ENCODE measurements at regions not wholly inside any gene's neighbourhood (a gene's known extent, or its start where the extent isn't known, plus 50 kb on each side); places are given as distances from the start of the nearest gene placed in this dataset.

- 45% methylated on average over 20 of the region's 25 CpGs for WGBS (ENCODE audit: insufficient coverage, insufficient replicate concordance, low lambda C conversion rate, missing lambda C conversion rate)
- no peak overlapping the region for H2AFZ ChIP-seq (ENCODE audit: control insufficient read depth, low read depth, low read length)
- H3K9ac ChIP-seq (ENCODE audit: control insufficient read depth, insufficient read depth, low read length), result no peak overlapping the region
- FAIRE-seq (no peak), DNase-seq (ENCODE audit: low read depth, low spot score) (no peak), ATAC-seq (no peak)
- intact Hi-C loops (cut with micrococcal nuclease; ENCODE audit: unreplicated experiment), result no loop called here
- CTCF ChIA-PET, result no interaction called here
- no peaks in the 10 kb centered on the region for H3K36me3 ChIP-seq (ENCODE audit: control insufficient read depth in 2 of 2, insufficient read depth in 2 of 2, low read length in 1 of 2)
- H3K4me3 ChIP-seq, result no peak overlapping the region
- H3K4me2 ChIP-seq (ENCODE audit: control insufficient read depth, insufficient read depth), result no peak overlapping the region
- no peaks in the 10 kb centered on the region for H4K20me1 ChIP-seq (ENCODE audit: control insufficient read depth, insufficient read depth)
- POLR2A ChIA-PET, result no interaction called here
- in situ Hi-C loops (cut with MboI), result no loop called here
- no TSS peak for BruUV-seq (replicated peaks)
- no peaks in the 10 kb centered on the region for H3K27me3 ChIP-seq (replicated peaks in 1 of 2; ENCODE audit: control insufficient read depth in 2 of 2, insufficient read depth in 2 of 2, low read length in 1 of 2)
- no peaks in the 10 kb centered on the region for H3K9me3 ChIP-seq (replicated peaks; ENCODE audit: control insufficient read depth, insufficient read depth, low read length)
- no peaks in the 10 kb centered on the region for H3K4me1 ChIP-seq (ENCODE audit: control insufficient read depth, insufficient read depth, low read length)
- SMC1A ChIA-PET (ENCODE audit: uncharacterized antibody, unreplicated experiment), result no interaction called here
- no peak overlapping the region for H3K27ac ChIP-seq (ENCODE audit: control insufficient read depth, insufficient read depth)
- no peaks in the 10 kb centered on the region for H3K79me2 ChIP-seq (ENCODE audit: control insufficient read depth, insufficient read depth, low read length)
- TF ChIP-seq BCL11A (IDR thresholded peaks at IDR 0.05; ENCODE audit: low read depth, low read length), result no peak
- TF ChIP-seq NBN (IDR thresholded peaks at IDR 0.05), result no peak
- no peak for TF ChIP-seq RUNX3 (IDR thresholded peaks at IDR 0.05; ENCODE audit: low read length)
- RAD21 ChIA-PET (ENCODE audit: unreplicated experiment), result no interaction called here
These were observed 1329.7 kb upstream of the SLC39A10 start for GRCh38 chr2:194327196-194327888.

- POLR2A ChIA-PET, result no interaction called here
- 26% methylated on average over 1 of the region's 1 CpG for WGBS (ENCODE audit: insufficient coverage, insufficient replicate concordance, low lambda C conversion rate, missing lambda C conversion rate)
These were observed 1333.3 kb upstream of the SLC39A10 start for GRCh38 chr2:194323740-194324139.

More at GRCh38 chr2:194323740-194324139, 1333.3 kb upstream of the SLC39A10 start:
- Histone ChIP-seq H3K27ac (ENCODE audit: control insufficient read depth, insufficient read depth) (no peak overlapping the region), H3K4me2 (ENCODE audit: control insufficient read depth, insufficient read depth) (no peak overlapping the region), H3K36me3 (ENCODE audit: control insufficient read depth in 2 of 2, insufficient read depth in 2 of 2, low read length in 1 of 2) (no peaks in the 10 kb centered on the region), H2AFZ (ENCODE audit: control insufficient read depth, low read depth, low read length) (no peak overlapping the region), H3K9me3 (replicated peaks; ENCODE audit: control insufficient read depth, insufficient read depth, low read length) (no peaks in the 10 kb centered on the region), H3K9ac (ENCODE audit: control insufficient read depth, insufficient read depth, low read length) (no peak overlapping the region), H3K4me1 (ENCODE audit: control insufficient read depth, insufficient read depth, low read length) (no peaks in the 10 kb centered on the region), H4K20me1 (ENCODE audit: control insufficient read depth, insufficient read depth) (no peaks in the 10 kb centered on the region), H3K4me3 (no peak overlapping the region), H3K79me2 (ENCODE audit: control insufficient read depth, insufficient read depth, low read length) (no peaks in the 10 kb centered on the region), H3K27me3 (replicated peaks in 1 of 2; ENCODE audit: control insufficient read depth in 2 of 2, insufficient read depth in 2 of 2, low read length in 1 of 2) (no peaks in the 10 kb centered on the region)
- RAD21 ChIA-PET (ENCODE audit: unreplicated experiment), result interaction anchor here (0.7 kb wide), 1 partner anchor 111 kb away, joined by 3 read pairs; no protein-coding TSS in a partner anchor
- in situ Hi-C loops (cut with MboI), result no loop called here
- TF ChIP-seq NKRF (conservative IDR thresholded peaks at IDR 0.05) (no peak), ZNF622 (IDR thresholded peaks at IDR 0.05) (no peak), PRDM15 (CRISPR knock-in tag; IDR thresholded peaks at IDR 0.05) (no peak), CEBPB (IDR thresholded peaks at IDR 0.05; ENCODE audit: borderline replicate concordance in 1 of 2, low read depth in 2 of 2, low read length in 2 of 2) (no peak), MAX (IDR thresholded peaks at IDR 0.05; ENCODE audit: low read depth, low read length) (no peak), PKNOX1 (IDR thresholded peaks at IDR 0.05) (peak; percentile 55; the same call in 1 of the 2 replicates), SREBF2 (IDR thresholded peaks at IDR 0.05; ENCODE audit: low read length) (no peak)
- intact Hi-C loops (cut with micrococcal nuclease; ENCODE audit: unreplicated experiment), result no loop called here
- FAIRE-seq, result no peak
- SMC1A ChIA-PET (ENCODE audit: uncharacterized antibody, unreplicated experiment), result no interaction called here
- no TSS peak for BruUV-seq (replicated peaks)
- CTCF ChIA-PET, result interaction anchor here (0.7 to 1.6 kb wide), 2 partner anchors 9 to 26 kb away, joined by 3 read pairs; no protein-coding TSS in a partner anchor
- ATAC-seq, result no peak
- DNase-seq (ENCODE audit: low read depth, low spot score), result no peak

All from GM12878 (cell line).